ENCODE measurements at regions not wholly inside any gene's neighbourhood (a gene's known extent, or its start where the extent isn't known, plus 50 kb on each side); places are given as distances from the start of the nearest gene placed in this dataset.

DNA sequence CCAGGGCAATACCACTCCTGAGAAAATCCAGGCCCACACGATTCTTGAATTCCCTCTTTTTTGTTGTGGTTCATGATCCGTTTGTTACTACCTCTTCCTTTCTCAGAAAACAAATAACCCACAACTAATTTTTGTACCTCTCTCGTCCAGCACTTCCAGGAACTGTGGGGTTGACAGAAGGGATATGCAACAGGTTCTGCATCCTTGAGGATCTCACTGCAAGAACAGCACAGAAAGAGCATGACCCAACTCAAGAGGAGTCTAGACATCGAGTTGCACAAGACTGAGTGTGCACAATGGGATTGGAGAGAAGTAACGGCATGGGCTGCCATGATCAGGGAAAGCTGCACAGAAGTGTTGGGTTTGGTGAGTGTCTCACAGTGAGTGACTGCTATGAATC lies 533.3 kb downstream of the SOX2 start:
- no peak overlapping the region for H3K4me3 ChIP-seq (ENCODE audit: low read depth, low read length)
- no peak for DNase-seq (ENCODE audit: low read depth)
- no peak for TF ChIP-seq CTCF (IDR thresholded peaks at IDR 0.05; ENCODE audit: insufficient read depth, low read depth, low read length)

GRCh38 chr3:182246870-182247269 lies 535.1 kb downstream of the SOX2 start:
- no peak overlapping the region for H3K4me3 ChIP-seq (ENCODE audit: low read depth, low read length)
- no peak for DNase-seq (ENCODE audit: low read depth)
- no peak for TF ChIP-seq CTCF (IDR thresholded peaks at IDR 0.05; ENCODE audit: insufficient read depth, low read depth, low read length)

DNA sequence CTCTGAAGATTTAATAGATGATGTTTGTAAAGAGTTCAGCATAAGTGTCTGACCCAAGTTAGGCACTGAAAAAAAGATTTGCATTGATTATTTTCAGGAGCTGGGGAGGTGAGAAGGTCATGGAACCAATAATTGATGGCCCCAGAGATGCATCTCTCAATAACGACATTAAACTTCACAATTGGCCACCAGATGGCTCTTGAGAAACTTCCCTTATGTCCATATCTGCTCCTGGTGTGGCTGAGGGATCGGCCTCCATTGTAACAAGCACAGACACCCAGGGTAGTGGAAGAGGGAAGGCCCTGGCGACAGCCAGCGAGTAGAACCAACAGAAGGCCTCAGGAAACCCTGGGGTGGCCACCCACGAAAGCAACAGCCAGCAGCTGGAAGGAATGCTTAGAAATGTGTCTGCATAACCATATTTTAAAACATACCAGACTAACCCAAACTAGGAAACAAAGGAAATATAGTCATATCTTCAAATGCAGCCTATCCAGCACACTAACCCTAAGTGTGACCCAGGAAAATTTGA lies 536.7 kb downstream of the SOX2 start:
- H3K4me3 ChIP-seq (ENCODE audit: low read depth, low read length), result no peak overlapping the region
- TF ChIP-seq CTCF (IDR thresholded peaks at IDR 0.05; ENCODE audit: insufficient read depth, low read depth, low read length), result no peak

DNA sequence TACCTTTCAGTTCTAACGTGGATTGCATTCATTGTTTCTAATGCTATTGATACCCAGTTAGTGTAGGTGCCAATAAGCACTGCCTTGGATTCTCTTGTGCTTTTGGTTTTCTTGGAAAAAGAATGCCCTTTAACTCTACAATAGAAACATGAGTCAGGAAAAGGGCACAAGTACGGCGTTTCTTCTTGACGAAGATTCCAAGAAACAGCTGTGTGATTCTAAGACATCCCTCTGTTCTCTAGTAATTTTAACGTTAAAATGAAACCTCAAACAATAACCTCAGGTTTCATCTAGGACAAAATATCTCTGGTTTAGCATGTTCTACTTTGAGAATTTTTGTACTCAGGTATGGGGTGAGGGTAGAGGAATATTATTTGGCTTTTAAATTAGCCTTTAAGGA lies 540.5 kb upstream of the ATP11B start:
- DNase-seq (ENCODE audit: low read depth), result no peak
- H3K4me3 ChIP-seq (ENCODE audit: low read depth, low read length), result no peak overlapping the region
- no peak for TF ChIP-seq CTCF (IDR thresholded peaks at IDR 0.05; ENCODE audit: insufficient read depth, low read depth, low read length)

More for the DNA sequence above, 536.7 kb downstream of the SOX2 start:
- no peak for DNase-seq (ENCODE audit: low read depth)

DNA sequence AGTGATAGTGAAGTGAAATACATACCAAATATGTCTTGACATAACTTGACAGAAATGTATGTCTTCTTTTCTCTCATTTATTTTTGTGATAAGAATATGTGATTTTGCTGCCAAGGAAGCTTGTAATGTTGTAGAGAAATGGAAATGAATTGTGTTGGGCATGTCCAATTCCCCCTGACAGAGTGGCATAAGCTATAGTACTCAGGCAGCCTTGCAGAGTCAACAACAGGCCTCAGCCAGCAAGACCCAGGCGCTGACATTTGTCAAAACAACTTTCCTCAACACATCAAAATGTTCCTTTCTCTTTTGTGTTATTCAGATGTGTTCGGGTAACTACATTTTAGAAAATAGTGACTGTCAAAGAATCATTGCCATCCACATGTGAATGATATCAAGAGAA lies 538.1 kb upstream of the ATP11B start:
- no peak for DNase-seq (ENCODE audit: low read depth)
- no peak overlapping the region for H3K4me3 ChIP-seq (ENCODE audit: low read depth, low read length)
- TF ChIP-seq CTCF (IDR thresholded peaks at IDR 0.05; ENCODE audit: insufficient read depth, low read depth, low read length), result no peak

DNA sequence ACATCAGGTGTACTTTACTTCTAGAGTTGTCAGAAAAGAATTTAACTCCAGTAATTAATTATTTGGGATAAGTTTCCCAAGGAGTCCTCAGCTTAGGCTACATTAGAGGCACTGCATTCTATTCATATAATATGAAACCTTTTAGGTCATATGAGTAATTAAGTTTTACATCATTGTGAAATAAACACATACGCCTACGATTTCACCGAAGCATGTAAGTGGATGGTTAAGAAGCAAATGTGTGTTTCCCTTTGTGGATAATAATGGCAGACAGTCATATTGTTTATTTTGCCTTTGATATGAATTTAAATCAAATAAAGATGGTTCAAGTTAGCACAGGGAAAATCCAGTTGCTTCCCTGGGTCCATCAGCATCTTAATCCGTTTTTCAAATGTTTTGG lies 535.9 kb upstream of the ATP11B start:
- no peak for DNase-seq (ENCODE audit: low read depth)
- H3K4me3 ChIP-seq (ENCODE audit: low read depth, low read length), result no peak overlapping the region

More for the DNA sequence above, 535.9 kb upstream of the ATP11B start:
- TF ChIP-seq CTCF (IDR thresholded peaks at IDR 0.05; ENCODE audit: insufficient read depth, low read depth, low read length), result no peak

All from fibroblast of villous mesenchyme (primary cell).